GM19035 (cell line): ENCODE measurements at regions not wholly inside any gene's neighbourhood (a gene's known extent, or its start where the extent isn't known, plus 50 kb on each side); places are given as distances from the start of the nearest gene placed in this dataset.

Experiments used
- ATAC-seq: cut with Tn5 transposase; IDR thresholded peaks from one replicate; pipeline ENCODE4 v1.9.1; 2021; ENCODE audit not compliant: unreplicated experiment

- ATAC-seq: no peak
These were observed 137.1 kb upstream of the E2F8 start for GRCh38 chr11:19377881-19378280.

GRCh38 chr11:19375440-19375839, 134.7 kb upstream of the E2F8 start:
- ATAC-seq: no peak

GRCh38 chr11:19374151-19374569, 133.4 kb upstream of the E2F8 start:
- ATAC-seq: no peak

DNA sequence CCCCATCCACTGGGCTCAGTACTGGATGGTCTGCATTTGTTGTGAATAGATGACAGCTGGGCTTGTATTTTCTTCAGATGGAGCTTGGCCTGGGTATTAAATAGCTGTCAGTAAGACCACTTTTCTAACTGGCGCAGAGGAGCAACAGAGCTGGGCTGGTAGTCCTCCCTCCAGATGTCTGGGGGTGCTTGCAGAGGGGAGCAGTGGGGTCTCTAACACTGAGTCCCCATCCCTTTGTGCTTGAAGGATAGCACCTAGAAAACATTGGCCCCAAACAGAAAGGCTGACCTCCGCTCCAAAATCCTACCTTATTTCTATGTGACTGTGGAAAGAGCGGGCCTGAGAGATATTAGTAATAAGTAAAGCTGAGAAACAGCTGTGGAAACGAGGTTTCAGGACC, 131.6 kb upstream of the E2F8 start:
- ATAC-seq: no peak

DNA sequence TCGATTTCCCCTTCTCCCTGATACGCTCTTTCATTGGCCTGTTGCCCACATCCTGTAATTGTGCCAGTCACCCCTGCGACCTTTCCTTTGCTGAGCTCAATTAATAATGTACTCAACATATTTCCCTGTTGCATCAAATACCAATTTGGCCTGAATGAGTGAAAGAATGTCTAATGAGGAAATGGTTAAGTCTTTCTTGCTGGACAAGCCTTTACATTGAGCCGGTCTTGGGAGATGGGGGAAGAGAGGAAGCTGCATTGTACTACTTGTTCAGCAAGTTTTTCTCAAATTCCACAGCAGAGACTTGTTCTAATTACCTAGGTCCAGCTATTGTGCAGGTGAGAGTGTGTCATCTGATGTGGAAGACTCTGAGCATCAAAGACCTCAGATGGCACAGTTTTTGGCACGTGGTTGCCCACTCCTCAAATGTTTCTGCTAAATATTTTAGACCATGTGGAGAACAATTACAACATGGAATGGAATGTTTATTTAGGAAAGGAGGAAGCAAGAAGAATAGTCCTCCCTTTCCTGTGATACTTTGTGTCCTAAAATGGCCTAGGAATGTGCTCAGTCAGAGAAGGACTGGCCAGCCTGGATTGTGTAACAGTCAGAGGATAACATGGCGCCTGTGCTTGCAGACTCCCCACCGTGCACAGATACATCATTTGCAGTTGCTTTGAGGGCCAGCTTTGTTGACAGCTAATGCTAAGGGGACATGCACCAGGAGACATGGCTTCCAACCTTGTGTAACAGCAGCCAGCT, 129.5 kb upstream of the E2F8 start:
- no peak for ATAC-seq

DNA sequence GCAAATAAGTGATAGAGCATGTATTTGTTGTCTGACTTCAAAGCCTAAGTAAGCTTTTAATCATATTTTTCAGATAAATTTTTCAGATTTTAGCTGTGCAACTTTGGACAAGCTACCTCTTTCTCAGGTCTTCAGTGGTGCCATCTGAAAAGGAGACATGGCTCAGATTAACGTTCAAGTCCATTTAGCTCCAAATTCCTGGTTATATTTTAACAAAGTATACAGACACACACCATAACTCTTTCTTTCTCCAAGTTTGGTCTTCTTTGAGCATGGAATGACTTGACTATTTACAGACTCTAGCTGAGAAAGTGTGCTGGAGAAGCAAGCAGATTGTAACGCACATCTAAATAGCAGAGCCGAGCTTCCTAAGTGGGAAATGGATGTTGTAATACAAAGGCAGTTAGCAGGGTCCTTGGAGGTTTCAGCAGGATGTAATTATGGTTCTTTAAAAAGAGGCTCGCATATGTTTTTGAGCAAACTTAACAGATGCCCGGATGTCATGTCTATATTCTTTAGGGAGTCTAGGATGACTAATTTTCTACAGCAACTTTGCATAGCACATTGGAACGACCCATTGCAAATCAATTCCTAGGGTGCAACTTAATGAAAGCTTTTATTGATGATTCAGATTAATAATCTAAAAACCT, 128.1 kb upstream of the E2F8 start:
- ATAC-seq: no peak

DNA sequence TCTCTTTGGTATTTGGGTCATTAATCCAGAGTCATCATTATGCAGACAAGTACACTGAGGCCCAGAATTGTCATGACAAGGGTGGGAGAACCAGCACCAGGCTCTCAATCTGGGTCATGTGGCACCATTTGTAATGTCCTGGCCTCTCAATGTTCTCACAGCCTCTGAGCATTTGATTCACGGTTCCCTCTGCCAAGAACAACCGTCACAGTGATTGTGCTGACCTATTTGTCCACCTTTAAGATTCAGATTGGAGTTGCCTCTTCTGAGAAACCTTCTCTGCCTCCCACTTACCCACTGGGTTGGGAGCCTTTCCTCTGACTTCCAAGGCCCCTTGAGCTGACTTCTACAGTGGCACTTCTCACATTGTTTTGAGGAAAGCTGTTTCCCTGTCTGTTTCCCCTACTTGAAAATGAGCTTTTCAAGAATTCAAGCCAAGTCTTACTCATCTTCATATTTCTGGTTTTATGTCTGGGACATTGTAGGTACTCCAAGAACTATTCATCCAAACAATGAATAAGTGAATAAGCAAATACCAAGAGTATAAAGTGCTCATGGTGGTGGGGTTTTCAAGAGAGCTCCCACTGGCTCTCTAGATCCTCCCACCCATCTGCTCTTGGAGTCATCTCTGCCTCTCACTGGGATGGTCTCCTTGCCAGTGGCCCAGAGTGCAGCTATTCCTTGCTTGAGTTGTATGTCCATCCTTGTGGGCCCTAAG, 126.4 kb upstream of the E2F8 start:
- ATAC-seq: no peak

DNA sequence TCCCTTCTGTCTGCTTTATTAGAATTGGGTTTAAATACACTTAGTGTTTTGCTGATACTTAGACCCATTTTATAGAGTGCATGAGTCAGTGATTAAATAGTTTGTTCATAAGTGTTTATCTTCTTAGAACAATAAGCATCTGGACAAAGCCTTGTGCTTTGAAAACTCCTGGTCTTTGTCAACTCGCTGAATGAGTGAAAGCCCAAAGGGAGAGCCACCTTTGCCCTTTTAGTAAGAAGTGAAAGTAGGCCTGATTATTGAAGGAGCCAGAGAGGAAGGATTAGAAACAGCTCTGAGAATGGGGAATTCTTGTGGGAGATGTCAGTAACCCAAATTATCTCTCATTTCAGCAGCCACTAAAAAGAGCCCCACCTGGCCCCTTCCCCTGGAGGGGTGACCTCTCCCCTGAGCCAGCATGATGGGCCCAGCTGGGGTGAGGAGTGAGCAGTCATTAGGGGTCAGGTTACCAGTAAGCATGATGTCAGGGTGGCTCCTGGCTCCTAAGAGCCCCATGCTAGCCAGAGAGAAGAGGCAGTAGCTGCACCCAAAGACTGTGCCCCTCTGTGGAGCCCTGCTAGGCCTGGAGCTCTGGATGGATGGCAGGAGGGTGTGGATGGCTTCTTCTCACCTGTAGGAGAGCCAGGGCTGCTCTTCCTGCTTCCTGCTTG, 125.1 kb upstream of the E2F8 start:
- ATAC-seq: no peak

DNA sequence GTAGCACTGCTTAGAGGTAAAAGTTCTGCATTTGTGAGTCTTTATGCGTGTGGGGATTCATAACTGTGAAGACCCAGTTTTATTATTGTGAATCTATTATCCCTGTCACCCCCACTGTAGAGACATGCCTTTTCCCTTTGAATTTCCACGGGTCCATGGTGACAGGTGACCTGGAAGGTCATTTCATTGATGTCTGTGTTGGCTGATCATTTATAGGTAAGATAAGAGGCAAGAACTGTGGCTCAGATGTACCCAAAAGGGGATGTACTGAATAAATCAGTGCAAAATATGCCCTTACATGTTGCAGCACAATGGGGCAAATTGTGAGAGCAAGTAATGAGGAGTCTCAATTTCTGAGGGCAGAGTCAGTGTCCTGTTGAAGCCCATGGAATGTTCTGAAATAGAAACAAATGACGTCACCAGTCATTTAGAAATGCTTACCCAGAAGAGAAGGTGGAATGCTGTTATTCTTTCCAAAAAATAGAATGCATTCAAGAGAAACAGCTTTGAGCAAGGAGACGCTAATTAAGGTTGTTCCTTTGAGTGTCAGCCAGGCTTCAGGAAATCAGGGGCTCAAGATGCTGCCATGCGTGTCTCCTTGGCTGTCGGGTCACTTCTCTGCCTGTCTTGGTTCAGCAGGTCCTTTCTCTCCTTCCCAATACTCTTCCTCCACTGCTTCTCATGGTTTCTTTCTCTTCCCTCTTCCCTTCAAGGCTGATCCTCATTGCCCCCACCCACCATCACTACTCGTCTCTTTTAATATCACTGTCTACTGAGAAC, 118.7 kb upstream of the E2F8 start:
- no peak for ATAC-seq

GRCh38 chr11:19357943-19358342, 117.2 kb upstream of the E2F8 start:
- ATAC-seq: no peak

DNA sequence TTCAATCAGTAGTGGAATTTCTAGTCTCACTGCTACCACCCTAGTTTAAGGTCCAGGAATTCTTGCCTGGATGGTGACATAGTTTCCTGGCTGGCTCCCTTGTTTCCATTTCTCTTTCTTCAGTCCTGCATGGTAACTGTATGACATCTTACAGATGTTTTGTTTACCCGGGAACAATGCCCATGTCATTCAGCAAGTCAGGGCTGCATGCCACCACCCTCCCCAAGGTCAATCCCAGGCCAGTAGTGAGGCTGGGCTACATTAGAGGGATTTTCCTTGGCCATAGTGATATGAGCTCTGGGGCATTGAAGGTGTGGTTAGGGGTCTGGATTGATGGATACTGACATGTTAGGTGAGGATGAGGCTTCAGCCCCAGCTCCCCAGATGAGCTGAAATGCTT, 114.9 kb upstream of the E2F8 start:
- no peak for ATAC-seq

- ATAC-seq: no peak
These were observed 112.6 kb upstream of the E2F8 start for GRCh38 chr11:19353287-19353850.

- no peak for ATAC-seq
These were observed 112.0 kb upstream of the E2F8 start for GRCh38 chr11:19352771-19353160.

GRCh38 chr11:19352072-19352770, 111.5 kb upstream of the E2F8 start:
- ATAC-seq: no peak

DNA sequence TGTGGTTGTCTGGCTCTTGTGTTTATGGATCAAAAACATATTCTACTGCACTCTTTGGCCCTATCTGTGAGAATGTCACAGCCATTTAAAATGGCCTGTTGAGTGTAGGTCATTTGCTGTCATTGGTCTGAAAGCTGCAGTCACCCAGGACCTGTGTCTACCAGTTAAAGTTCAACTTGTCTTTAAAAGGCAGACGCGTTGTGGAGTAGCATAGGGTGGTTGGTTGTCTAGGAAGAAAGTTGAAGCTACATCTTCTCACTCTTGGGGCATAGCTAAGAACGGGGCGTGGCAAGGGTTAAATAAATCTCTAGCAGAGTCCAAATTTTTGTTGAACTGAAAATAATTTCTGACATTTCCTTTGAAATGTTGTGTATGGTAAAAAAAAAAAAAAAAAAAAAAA, 110.7 kb upstream of the E2F8 start:
- ATAC-seq: no peak

DNA sequence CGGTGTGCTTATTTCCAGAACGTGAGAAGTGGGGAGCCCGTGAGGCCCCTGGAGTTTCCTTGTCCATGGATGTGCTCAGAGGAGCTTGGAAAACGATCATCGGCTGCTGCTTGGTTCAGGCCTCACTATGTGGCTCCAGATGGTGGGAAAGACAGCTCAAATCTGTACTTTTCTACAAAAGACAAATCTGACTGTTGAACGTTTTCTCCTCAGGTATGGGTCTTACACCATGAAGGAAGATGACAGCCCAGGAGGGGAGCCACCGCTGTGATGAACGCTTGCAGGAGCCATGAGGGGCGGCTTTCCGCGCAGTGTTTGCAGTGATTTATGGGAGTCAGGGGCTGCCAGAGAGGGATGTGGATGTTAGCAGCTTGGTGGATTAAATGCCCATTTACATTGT, 109.4 kb upstream of the E2F8 start:
- ATAC-seq: no peak

DNA sequence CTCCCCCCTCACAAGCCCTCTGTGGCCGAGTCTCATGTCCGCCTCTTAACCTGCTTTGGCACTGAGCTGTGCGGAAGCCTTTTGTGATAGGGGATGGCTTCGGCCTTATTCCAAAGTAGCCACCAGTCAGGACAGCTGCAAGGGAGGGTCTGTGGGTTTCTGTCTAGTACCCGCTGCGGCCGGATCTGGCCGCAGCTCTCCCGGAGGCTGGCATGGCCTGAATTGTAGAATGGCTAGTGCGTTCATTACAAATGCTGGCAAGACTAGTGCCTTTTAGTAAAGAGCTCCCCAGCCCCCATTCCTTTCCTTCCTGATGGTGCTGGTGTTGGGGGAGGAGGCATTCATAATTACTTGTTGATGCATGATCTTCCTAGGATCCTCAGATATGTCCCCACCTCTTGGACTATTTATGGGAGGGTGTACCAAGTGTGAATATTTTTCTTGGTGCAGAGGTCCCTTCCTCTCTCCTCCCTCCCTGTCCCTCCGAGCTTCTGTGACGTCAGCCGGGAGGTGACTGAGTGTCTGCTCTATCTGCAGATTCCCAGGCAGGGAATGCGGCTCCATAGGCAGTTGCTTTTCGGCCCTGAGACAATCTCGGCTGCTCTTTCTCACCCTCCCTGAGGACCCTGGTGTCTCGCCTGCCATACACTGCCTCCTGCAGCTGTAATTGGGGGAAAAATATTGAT, 108.7 kb upstream of the E2F8 start:
- no peak for ATAC-seq

GRCh38 chr11:19347911-19348310, 107.2 kb upstream of the E2F8 start:
- no peak for ATAC-seq
